NT2/D1 (cell line): ENCODE measurements at regions not wholly inside any gene's neighbourhood (a gene's known extent, or its start where the extent isn't known, plus 50 kb on each side); places are given as distances from the start of the nearest gene placed in this dataset.

Experiments used
- DNase-seq: peaks from one replicate; pipeline ENCODE4 v3.0.0-alpha.2; 2011; ENCODE audit warnings: low read depth, low spot score
- H3K27me3 ChIP-seq: 2 replicates; pipeline ENCODE4 v1.6.0; 2011; ENCODE audit warnings: mild to moderate bottlenecking; ENCODE audit not compliant: insufficient read length, insufficient read depth
- H3K36me3 ChIP-seq: 2 replicates; pipeline ENCODE4 v1.6.1; 2011; ENCODE audit warnings: mild to moderate bottlenecking, low read length, mixed read lengths; ENCODE audit not compliant: insufficient read depth, insufficient read length
- H3K4me1 ChIP-seq: 2 replicates; pipeline ENCODE4 v1.5.1; 2011; ENCODE audit not compliant: insufficient read depth, insufficient read length
- H3K4me3 ChIP-seq: 2 replicates; pipeline ENCODE4 v1.5.1; 2011; ENCODE audit warnings: low read depth; ENCODE audit not compliant: insufficient read length
- H3K9ac ChIP-seq: 2 replicates; pipeline ENCODE4 v1.6.0; 2011; ENCODE audit warnings: low read depth; ENCODE audit not compliant: insufficient read length
- H3K9me3 ChIP-seq: 2 replicates; pipeline ENCODE4 v1.5.1; 2011; ENCODE audit warnings: mild to moderate bottlenecking, low read length; ENCODE audit not compliant: insufficient read depth
- SUZ12 ChIP-seq: IDR thresholded peaks from 2 replicates; pipeline ENCODE4 v1.6.1; 2011; ENCODE audit not compliant: insufficient read length, insufficient read depth; ENCODE audit errors: extremely low read depth
- YY1 ChIP-seq: IDR thresholded peaks from 2 replicates; pipeline ENCODE4 v1.6.1; 2011; ENCODE audit not compliant: insufficient read length, insufficient read depth
- ZNF274 ChIP-seq: IDR thresholded peaks from 2 replicates; pipeline ENCODE4 v1.6.1; 2011; ENCODE audit warnings: mild to moderate bottlenecking, low read depth, low read length

DNA sequence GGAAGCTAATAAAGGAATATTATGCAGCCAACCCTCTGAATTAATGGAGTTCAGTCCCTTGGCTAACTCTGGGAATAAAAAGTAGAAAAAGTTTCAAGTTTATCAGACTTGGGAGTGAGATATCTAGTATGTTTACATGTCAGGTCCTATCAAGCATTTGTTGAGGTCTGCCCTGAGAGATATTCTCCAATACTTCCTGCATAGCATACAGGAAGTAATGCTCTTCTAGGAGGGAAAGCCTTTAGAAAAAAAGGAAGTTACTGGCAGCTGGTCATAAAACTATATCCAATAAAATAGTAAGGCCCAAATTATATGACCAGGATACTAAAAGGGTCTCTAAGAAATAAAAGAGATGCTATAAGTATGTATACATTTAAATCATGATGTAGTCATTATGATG, 594.1 kb upstream of the FTMT start:
- no peak overlapping the region for H3K9ac ChIP-seq
- H3K36me3 ChIP-seq = no peaks in the 10 kb centered on the region
- H3K27me3 ChIP-seq = no peaks in the 10 kb centered on the region
- H3K4me1 ChIP-seq = no peaks in the 10 kb centered on the region
- DNase-seq = no peak
- H3K9me3 ChIP-seq = no peaks in the 10 kb centered on the region
- TF ChIP-seq ZNF274 (no peak), SUZ12 (no peak), YY1 (no peak)
- no peak overlapping the region for H3K4me3 ChIP-seq

- H3K36me3 ChIP-seq = no peaks in the 10 kb centered on the region
- TF ChIP-seq ZNF274 (no peak), YY1 (no peak), SUZ12 (no peak)
- DNase-seq = no peak
- no peak overlapping the region for H3K4me3 ChIP-seq
- H3K4me1 ChIP-seq = no peaks in the 10 kb centered on the region
- H3K9me3 ChIP-seq = no peaks in the 10 kb centered on the region
- no peak overlapping the region for H3K9ac ChIP-seq
- H3K27me3 ChIP-seq = no peaks in the 10 kb centered on the region
These were observed 588.2 kb upstream of the FTMT start for GRCh38 chr5:121263456-121263855.

- no peaks in the 10 kb centered on the region for H3K36me3 ChIP-seq
- DNase-seq = no peak
- H3K27me3 ChIP-seq = no peaks in the 10 kb centered on the region
- H3K9ac ChIP-seq = no peak overlapping the region
- H3K9me3 ChIP-seq = no peaks in the 10 kb centered on the region
- no peaks in the 10 kb centered on the region for H3K4me1 ChIP-seq
- no peak overlapping the region for H3K4me3 ChIP-seq
- TF ChIP-seq SUZ12 = no peak
- TF ChIP-seq ZNF274 = no peak
- TF ChIP-seq YY1 = no peak
These were observed 587.1 kb upstream of the FTMT start for GRCh38 chr5:121264605-121265004.

- TF ChIP-seq SUZ12 = no peak
- H3K9me3 ChIP-seq = peaks cover 7% of the 10 kb centered on the region; the same call in 1 of the 2 replicates
- no peak for DNase-seq
- H3K4me1 ChIP-seq = no peaks in the 10 kb centered on the region
- no peaks in the 10 kb centered on the region for H3K36me3 ChIP-seq
- no peak overlapping the region for H3K4me3 ChIP-seq
- H3K27me3 ChIP-seq = no peaks in the 10 kb centered on the region
- no peak overlapping the region for H3K9ac ChIP-seq
These were observed 580.1 kb upstream of the FTMT start for GRCh38 chr5:121271546-121271945.

DNA sequence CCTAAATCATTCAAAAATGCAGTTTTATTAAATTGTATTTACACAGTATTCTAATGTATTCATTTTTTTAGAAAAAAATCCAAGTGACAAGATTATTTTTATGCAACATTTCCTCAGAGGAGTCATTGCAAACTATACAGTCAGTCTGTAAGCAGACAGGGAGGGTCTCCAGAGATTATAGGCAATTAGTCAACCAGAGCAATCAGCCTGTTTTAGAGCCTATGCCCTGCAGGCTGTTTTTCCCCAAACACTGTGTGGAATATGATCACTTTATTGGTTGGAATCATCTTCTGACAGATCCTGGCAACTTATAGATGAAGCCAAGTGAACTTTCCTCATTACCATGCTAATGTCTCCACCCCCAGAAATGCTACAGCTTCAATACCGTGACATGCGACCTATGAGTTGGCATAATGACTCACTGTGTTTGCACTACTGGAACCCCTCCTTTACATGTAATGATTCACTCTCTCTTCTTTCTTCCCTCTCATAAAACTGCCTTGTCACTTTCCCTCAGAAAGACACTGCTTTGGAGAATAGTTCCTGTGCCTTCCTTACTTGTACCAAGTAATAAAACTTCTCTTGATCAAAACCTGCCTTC, 577.7 kb upstream of the FTMT start:
- H3K9ac ChIP-seq = no peak overlapping the region
- H3K27me3 ChIP-seq = no peaks in the 10 kb centered on the region
- peaks cover 7% of the 10 kb centered on the region; the same call in 1 of the 2 replicates for H3K9me3 ChIP-seq
- TF ChIP-seq SUZ12 (no peak), YY1 (no peak), ZNF274 (no peak)
- no peak for DNase-seq
- H3K36me3 ChIP-seq = no peaks in the 10 kb centered on the region
- H3K4me3 ChIP-seq = no peak overlapping the region
- H3K4me1 ChIP-seq = no peaks in the 10 kb centered on the region

- no peaks in the 10 kb centered on the region for H3K36me3 ChIP-seq
- H3K4me1 ChIP-seq = no peaks in the 10 kb centered on the region
- TF ChIP-seq SUZ12 (no peak), YY1 (no peak), ZNF274 (no peak)
- no peak overlapping the region for H3K9ac ChIP-seq
- no peaks in the 10 kb centered on the region for H3K27me3 ChIP-seq
- H3K9me3 ChIP-seq = no peaks in the 10 kb centered on the region
- no peak for DNase-seq
- no peak overlapping the region for H3K4me3 ChIP-seq
These were observed 571.9 kb upstream of the FTMT start for GRCh38 chr5:121279801-121280200.

- H3K4me1 ChIP-seq = no peaks in the 10 kb centered on the region
- no peak overlapping the region for H3K9ac ChIP-seq
- no peaks in the 10 kb centered on the region for H3K36me3 ChIP-seq
- H3K9me3 ChIP-seq = no peaks in the 10 kb centered on the region
- no peaks in the 10 kb centered on the region for H3K27me3 ChIP-seq
- no peak overlapping the region for H3K4me3 ChIP-seq
- TF ChIP-seq SUZ12 (no peak), ZNF274 (no peak), YY1 (no peak)
- DNase-seq = no peak
These were observed 565.7 kb upstream of the FTMT start for GRCh38 chr5:121285801-121286521.
